ENCODE measurements at regions not wholly inside any gene's neighbourhood (a gene's known extent, or its start where the extent isn't known, plus 50 kb on each side); places are given as distances from the start of the nearest gene placed in this dataset.

GRCh38 chr1:70896224-70896623, 151.4 kb downstream of the PTGER3 start:
- no peak overlapping the region for H3K27ac ChIP-seq
- no peak for DNase-seq
- H3K9me3 ChIP-seq, result no peaks in the 10 kb centered on the region
- no peak overlapping the region for H3K4me3 ChIP-seq
- no peaks in the 10 kb centered on the region for H3K27me3 ChIP-seq
- no peaks in the 10 kb centered on the region for H3K4me1 ChIP-seq
- intact Hi-C loops (cut with DNase I), result no loop called here
- WGBS (ENCODE audit: insufficient coverage, low coverage, low lambda C conversion rate, missing lambda C conversion rate), result 29% methylated on average over 1 of the region's 1 CpG
- TF ChIP-seq POLR2A (IDR thresholded peaks at IDR 0.05), result no peak
- peak in 1 of 4 donors; percentile 11 for TF ChIP-seq CTCF (IDR thresholded peaks at IDR 0.05)
- no peak for ATAC-seq
- no peaks in the 10 kb centered on the region for H3K36me3 ChIP-seq

- Histone ChIP-seq H3K36me3 (no peaks in the 10 kb centered on the region), H3K4me3 (no peak overlapping the region), H3K9me3 (no peaks in the 10 kb centered on the region), H3K27me3 (no peaks in the 10 kb centered on the region), H3K4me1 (no peaks in the 10 kb centered on the region), H3K27ac (no peak overlapping the region)
- intact Hi-C loops (cut with DNase I), result no loop called here
- 40% methylated on average over 3 of the region's 4 CpGs for WGBS (ENCODE audit: insufficient coverage, low coverage, low lambda C conversion rate, missing lambda C conversion rate)
- no peak for TF ChIP-seq POLR2A (IDR thresholded peaks at IDR 0.05)
- TF ChIP-seq CTCF (IDR thresholded peaks at IDR 0.05), result no peak
- no peak for DNase-seq
- no peak for ATAC-seq
Measured at GRCh38 chr1:70897273-70897672, 150.3 kb downstream of the PTGER3 start.

- no peaks in the 10 kb centered on the region for H3K9me3 ChIP-seq
- H3K36me3 ChIP-seq, result no peaks in the 10 kb centered on the region
- no peak overlapping the region for H3K27ac ChIP-seq
- H3K4me1 ChIP-seq, result no peaks in the 10 kb centered on the region
- ATAC-seq (no peak), DNase-seq (no peak)
- no peak overlapping the region for H3K4me3 ChIP-seq
- no peaks in the 10 kb centered on the region for H3K27me3 ChIP-seq
- TF ChIP-seq CTCF (IDR thresholded peaks at IDR 0.05) (no peak), POLR2A (IDR thresholded peaks at IDR 0.05) (no peak)
- intact Hi-C loops (cut with DNase I), result no loop called here
Measured at GRCh38 chr1:70899735-70900134, 147.9 kb downstream of the PTGER3 start.

GRCh38 chr1:70902211-70902610, 145.4 kb downstream of the PTGER3 start:
- TF ChIP-seq CTCF (IDR thresholded peaks at IDR 0.05) (no peak), POLR2A (IDR thresholded peaks at IDR 0.05) (no peak)
- no peak for ATAC-seq
- Histone ChIP-seq H3K27me3 (no peaks in the 10 kb centered on the region), H3K27ac (no peak overlapping the region), H3K4me3 (no peak overlapping the region), H3K36me3 (no peaks in the 10 kb centered on the region), H3K4me1 (no peaks in the 10 kb centered on the region), H3K9me3 (no peaks in the 10 kb centered on the region)
- WGBS (ENCODE audit: insufficient coverage, low coverage, low lambda C conversion rate, missing lambda C conversion rate), result 50% methylated on average over 1 of the region's 1 CpG
- DNase-seq, result no peak
- intact Hi-C loops (cut with DNase I), result no loop called here

- Histone ChIP-seq H3K27ac (no peak overlapping the region), H3K4me3 (no peak overlapping the region), H3K9me3 (no peaks in the 10 kb centered on the region), H3K36me3 (no peaks in the 10 kb centered on the region), H3K27me3 (no peaks in the 10 kb centered on the region), H3K4me1 (no peaks in the 10 kb centered on the region)
- ATAC-seq (no peak), DNase-seq (no peak)
- no peak for TF ChIP-seq POLR2A (IDR thresholded peaks at IDR 0.05)
- no peak for TF ChIP-seq CTCF (IDR thresholded peaks at IDR 0.05)
- intact Hi-C loops (cut with DNase I), result no loop called here
Measured at GRCh38 chr1:70906800-70907199, 140.8 kb downstream of the PTGER3 start.
